Prostate gland (tissue), 2 donors: ENCODE measurements at regions not wholly inside any gene's neighbourhood (a gene's known extent, or its start where the extent isn't known, plus 50 kb on each side); places are given as distances from the start of the nearest gene placed in this dataset.

Experiments
- DNase-seq: peaks from one replicate; pipeline ENCODE4 v3.0.0-alpha.2; 2019; ENCODE audit warnings: low spot score
- H3K27ac ChIP-seq, 2 donors: fragments of 200-600 bp; sonication (generic); 2 replicates each; pipeline ENCODE4 v1.5.1; 2017 to 2019
- H3K27me3 ChIP-seq: fragments of 200-600 bp; sonication (generic); replicated peaks from 2 replicates; pipeline ENCODE4 v1.5.1; 2019; ENCODE audit not compliant: insufficient read depth
- H3K36me3 ChIP-seq, 2 donors: fragments of 200-600 bp; sonication (generic); 1 replicate in 1 of 2; 2 replicates in 1 of 2; pipeline versions ENCODE4 v1.5.1 to v1.8.1; 2017 to 2019
- H3K4me1 ChIP-seq: fragments of 200-600 bp; sonication (generic); replicated peaks from 2 replicates; pipeline ENCODE4 v1.5.1; 2019
- H3K4me3 ChIP-seq, 2 donors: fragments of 200-600 bp; sonication (generic); 2 replicates each; pipeline ENCODE4 v1.5.1; 2017 to 2019
- H3K9me3 ChIP-seq: fragments of 200-600 bp; sonication (generic); 2 replicates; pipeline ENCODE4 v1.5.1; 2017
- CTCF ChIP-seq, 4 experiments: fragments of 200-600 bp in 2 of 4; fragments of 450-650 bp in 2 of 4; sonication (generic) in 2 of 4; IDR thresholded peaks; 1 replicate in 3 of 4; 2 replicates in 1 of 4; pipeline ENCODE4 v1.5.1; 2016 to 2019; ENCODE audit warnings: antibody characterized with exemption in 4 of 4, mild to moderate bottlenecking in 2 of 4, moderate library complexity in 2 of 4
- POLR2A ChIP-seq: fragments of 450-650 bp; IDR thresholded peaks from one replicate; pipeline ENCODE4 v1.6.1; 2016; ENCODE audit warnings: antibody characterized with exemption, mild to moderate bottlenecking
- POLR2AphosphoS5 ChIP-seq: sonication (generic); formaldehyde crosslinking; IDR thresholded peaks from one replicate; pipeline ENCODE4 v1.6.1; 2017; ENCODE audit warnings: antibody characterized with exemption
- WGBS: methylation state at CpG from one replicate; pipeline ENCODE4 v1.1.5; 2018; 5-methylcytosine and 5-hydroxymethylcytosine counted together
- intact Hi-C: fragments of 100-400 bp; cut with DNase I; formaldehyde crosslinking; loops from one replicate; pipeline ENCODE4 v1.14.2; 2022

GRCh38 chr5:164253764-164254163, 748.3 kb downstream of the MAT2B start:
- Histone ChIP-seq H3K27me3 (no peaks in the 10 kb centered on the region), H3K4me3 (no peak overlapping the region), H3K36me3 (no peaks in the 10 kb centered on the region), H3K4me1 (no peaks in the 10 kb centered on the region), H3K27ac (no peak overlapping the region), H3K9me3 (no peaks in the 10 kb centered on the region)
- intact Hi-C loops = no loop called here
- DNase-seq = no peak
- TF ChIP-seq CTCF (IDR thresholded peaks at IDR 0.05) (no peak), POLR2A (no peak), POLR2AphosphoS5 (no peak)
- WGBS = 86% methylated on average over 3 of the region's 3 CpGs

GRCh38 chr5:164255598-164256213, 750.3 kb downstream of the MAT2B start:
- Histone ChIP-seq H3K27me3 (no peaks in the 10 kb centered on the region), H3K36me3 (no peaks in the 10 kb centered on the region), H3K27ac (no peak overlapping the region), H3K9me3 (no peaks in the 10 kb centered on the region), H3K4me1 (no peaks in the 10 kb centered on the region), H3K4me3 (no peak overlapping the region)
- WGBS = 64% methylated on average over 3 of the region's 3 CpGs
- no peak for DNase-seq
- intact Hi-C loops = no loop called here
- TF ChIP-seq CTCF (IDR thresholded peaks at IDR 0.05) (no peak), POLR2AphosphoS5 (no peak)

GRCh38 chr5:164256351-164256750, 750.9 kb downstream of the MAT2B start:
- 95% methylated on average over 1 of the region's 1 CpG for WGBS

GRCh38 chr5:164256954-164257353, 751.5 kb downstream of the MAT2B start:
- DNase-seq = no peak
- Histone ChIP-seq H3K27ac (no peak overlapping the region), H3K9me3 (no peaks in the 10 kb centered on the region), H3K36me3 (no peaks in the 10 kb centered on the region), H3K4me3 (no peak overlapping the region), H3K4me1 (no peaks in the 10 kb centered on the region), H3K27me3 (no peaks in the 10 kb centered on the region)
- TF ChIP-seq POLR2A (no peak), CTCF (IDR thresholded peaks at IDR 0.05) (no peak), POLR2AphosphoS5 (no peak)
- 97% methylated on average over 2 of the region's 2 CpGs for WGBS
- intact Hi-C loops = no loop called here

More at GRCh38 chr5:164256351-164256750, 750.9 kb downstream of the MAT2B start:
- intact Hi-C loops = no loop called here
- no peaks in the 10 kb centered on the region for H3K36me3 ChIP-seq
- TF ChIP-seq POLR2AphosphoS5 (no peak), POLR2A (no peak), CTCF (IDR thresholded peaks at IDR 0.05) (no peak)
- DNase-seq = no peak
- no peaks in the 10 kb centered on the region for H3K27me3 ChIP-seq
- no peak overlapping the region for H3K4me3 ChIP-seq
- H3K9me3 ChIP-seq = no peaks in the 10 kb centered on the region
- H3K27ac ChIP-seq = no peak overlapping the region
- no peaks in the 10 kb centered on the region for H3K4me1 ChIP-seq

- intact Hi-C loops = no loop called here
- 21% methylated on average over 1 of the region's 1 CpG for WGBS
- no peaks in the 10 kb centered on the region for H3K27me3 ChIP-seq
Measured at GRCh38 chr5:164265566-164265965, 760.1 kb downstream of the MAT2B start.

More at GRCh38 chr5:164265566-164265965, 760.1 kb downstream of the MAT2B start:
- Histone ChIP-seq H3K4me3 (no peak overlapping the region), H3K27ac (no peak overlapping the region), H3K36me3 (no peaks in the 10 kb centered on the region), H3K4me1 (no peaks in the 10 kb centered on the region), H3K9me3 (no peaks in the 10 kb centered on the region)
- DNase-seq = no peak
- TF ChIP-seq POLR2AphosphoS5 = no peak
